ENCODE measurements at regions not wholly inside any gene's neighbourhood (a gene's known extent, or its start where the extent isn't known, plus 50 kb on each side); places are given as distances from the start of the nearest gene placed in this dataset.

DNA sequence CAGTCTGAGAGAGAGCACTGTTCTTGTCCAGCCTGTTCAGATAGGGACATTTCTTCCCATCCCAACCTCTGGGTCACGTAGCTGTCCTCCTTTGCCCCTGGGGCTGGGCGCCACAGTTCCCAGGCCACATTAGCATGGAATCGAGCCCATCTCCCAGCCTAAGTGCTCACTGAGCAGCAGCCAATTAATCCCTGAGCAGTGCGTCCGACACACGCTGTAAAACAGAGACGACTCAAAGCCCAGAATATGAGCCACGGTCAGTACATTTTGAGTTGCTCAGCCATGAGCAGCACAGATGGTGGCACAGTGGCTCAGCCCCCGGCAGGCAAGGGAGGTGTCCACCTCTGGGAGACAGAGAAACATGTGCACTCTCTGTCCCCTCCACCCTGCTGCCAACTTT lies 267.4 kb downstream of the NPHP4 start:
- no peak for DNase-seq (ENCODE audit: low read depth, low spot score)
- no peak overlapping the region for H3K4me3 ChIP-seq (ENCODE audit: low read length)

- no peak overlapping the region for H3K4me3 ChIP-seq (ENCODE audit: low read length)
- no peak for DNase-seq (ENCODE audit: low read depth, low spot score)
Measured at GRCh38 chr1:5722635-5723164, 269.5 kb downstream of the NPHP4 start.

DNA sequence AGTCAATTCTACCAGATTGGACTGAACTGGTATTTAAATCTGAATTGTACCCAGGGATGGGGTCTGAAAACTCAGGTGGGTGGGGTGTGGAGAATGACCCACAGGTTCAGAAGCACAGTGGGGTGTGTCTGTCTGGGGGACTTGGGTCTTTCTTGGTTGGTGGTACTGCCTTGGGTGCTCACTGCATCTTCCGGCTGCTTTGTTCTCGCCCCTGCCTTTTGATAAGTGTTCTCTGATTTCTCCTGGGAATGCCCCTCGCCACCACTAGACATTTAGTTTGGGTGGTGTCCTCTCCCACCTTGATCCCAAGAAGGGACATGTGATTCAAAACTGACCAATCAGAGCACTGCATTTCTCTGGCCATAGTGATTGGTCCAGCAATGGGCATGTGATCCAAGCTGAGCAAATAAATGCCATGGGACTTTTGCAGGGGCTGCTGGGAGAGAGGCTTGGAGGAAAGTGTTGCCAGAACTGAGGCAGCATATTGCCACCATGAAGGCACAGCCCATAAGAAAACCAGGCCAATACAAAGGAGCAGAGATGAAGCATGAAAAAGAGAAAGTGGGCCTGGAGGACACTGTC lies 270.5 kb downstream of the NPHP4 start:
- H3K4me3 ChIP-seq (ENCODE audit: low read length): no peak overlapping the region
- DNase-seq (ENCODE audit: low read depth, low spot score): no peak

DNA sequence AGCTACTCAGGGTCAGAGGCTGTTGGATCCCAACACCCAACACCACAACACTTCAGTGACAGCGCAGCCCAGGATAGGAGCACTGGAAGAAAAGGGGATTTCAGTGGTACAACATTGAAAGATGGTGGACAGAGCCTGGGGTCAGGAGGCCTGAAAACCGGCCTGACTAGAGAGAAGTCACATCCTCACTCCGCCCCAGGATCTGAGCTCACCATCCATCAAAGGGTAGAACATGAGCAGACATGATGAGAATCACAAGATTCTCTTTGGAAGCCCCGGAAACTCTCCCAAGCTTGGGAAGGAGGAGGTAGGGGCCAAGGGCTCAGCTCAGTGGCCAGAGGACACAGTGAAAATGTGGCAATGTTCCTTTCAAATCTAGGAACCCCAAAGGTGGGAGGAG lies 271.3 kb downstream of the NPHP4 start:
- no peak overlapping the region for H3K4me3 ChIP-seq (ENCODE audit: low read length)
- DNase-seq (ENCODE audit: low read depth, low spot score): no peak

DNA sequence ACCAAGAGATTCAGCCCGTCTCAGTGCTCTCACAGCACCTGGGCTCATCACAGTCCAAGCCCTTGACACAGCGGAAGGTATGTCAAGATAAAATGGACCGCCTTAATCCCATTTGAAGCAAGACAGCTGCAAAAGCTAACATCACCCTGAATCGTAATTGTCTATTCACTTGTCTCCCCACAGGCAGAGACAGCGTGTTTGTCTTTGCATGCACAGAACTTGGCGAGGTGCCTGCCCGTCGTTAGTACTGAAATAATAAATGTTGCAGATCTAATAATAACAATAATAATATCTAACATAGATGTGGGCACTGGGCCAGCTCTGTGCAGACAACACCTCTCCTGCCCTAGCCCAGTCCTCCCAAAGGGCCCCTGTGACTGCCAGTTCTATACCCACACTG lies 271.7 kb downstream of the NPHP4 start:
- no peak for DNase-seq (ENCODE audit: low read depth, low spot score)
- H3K4me3 ChIP-seq (ENCODE audit: low read length): no peak overlapping the region

- H3K4me3 ChIP-seq (ENCODE audit: low read length): no peak overlapping the region
- no peak for DNase-seq (ENCODE audit: low read depth, low spot score)
Measured at GRCh38 chr1:5720045-5720444, 272.2 kb downstream of the NPHP4 start.

DNA sequence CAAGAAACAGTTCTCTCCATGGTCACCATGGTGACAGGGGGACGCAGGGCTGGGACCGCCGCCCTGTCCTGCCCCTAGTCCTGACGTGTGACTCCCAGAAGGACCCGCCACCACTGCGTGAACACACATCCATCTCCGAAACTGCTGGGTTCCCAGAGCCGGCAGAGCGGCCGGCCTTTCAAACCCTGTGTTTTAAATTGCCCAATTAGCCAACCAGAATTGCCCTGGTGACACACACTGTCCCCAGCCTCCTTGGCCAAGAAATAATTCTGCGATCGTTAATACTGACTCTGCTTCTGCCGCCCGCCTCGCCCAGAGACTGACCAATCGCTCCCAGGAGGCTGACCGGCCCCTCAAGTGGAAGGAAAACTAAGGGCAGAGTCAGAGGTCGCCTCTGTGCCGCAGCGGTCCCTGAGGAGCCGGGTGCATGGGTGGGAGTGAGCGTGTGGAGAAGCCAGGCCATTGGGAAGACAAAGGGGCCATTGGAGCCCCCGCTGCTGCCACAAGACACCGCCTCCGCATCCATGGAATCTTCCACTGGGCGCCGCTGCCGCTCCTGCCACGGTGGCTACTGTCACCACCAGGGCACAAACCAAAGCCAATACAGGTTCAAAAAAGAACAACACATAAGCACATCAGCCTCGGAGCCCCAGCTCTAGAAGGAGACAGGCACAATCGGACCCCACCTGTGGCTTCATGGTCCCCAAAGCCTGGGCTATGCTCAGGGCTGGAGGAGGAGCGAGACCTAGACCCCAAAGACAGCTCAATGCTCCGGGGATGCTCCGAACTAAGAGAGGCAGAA lies 273.2 kb downstream of the NPHP4 start:
- no peak overlapping the region for H3K4me3 ChIP-seq (ENCODE audit: low read length)
- no peak for DNase-seq (ENCODE audit: low read depth, low spot score)

GRCh38 chr1:5717031-5717682 lies 275.1 kb downstream of the NPHP4 start:
- DNase-seq (ENCODE audit: low read depth, low spot score): no peak
- H3K4me3 ChIP-seq (ENCODE audit: low read length): no peak overlapping the region

- DNase-seq (ENCODE audit: low read depth, low spot score): no peak
Measured at GRCh38 chr1:5716126-5716525, 276.1 kb downstream of the NPHP4 start.

DNA sequence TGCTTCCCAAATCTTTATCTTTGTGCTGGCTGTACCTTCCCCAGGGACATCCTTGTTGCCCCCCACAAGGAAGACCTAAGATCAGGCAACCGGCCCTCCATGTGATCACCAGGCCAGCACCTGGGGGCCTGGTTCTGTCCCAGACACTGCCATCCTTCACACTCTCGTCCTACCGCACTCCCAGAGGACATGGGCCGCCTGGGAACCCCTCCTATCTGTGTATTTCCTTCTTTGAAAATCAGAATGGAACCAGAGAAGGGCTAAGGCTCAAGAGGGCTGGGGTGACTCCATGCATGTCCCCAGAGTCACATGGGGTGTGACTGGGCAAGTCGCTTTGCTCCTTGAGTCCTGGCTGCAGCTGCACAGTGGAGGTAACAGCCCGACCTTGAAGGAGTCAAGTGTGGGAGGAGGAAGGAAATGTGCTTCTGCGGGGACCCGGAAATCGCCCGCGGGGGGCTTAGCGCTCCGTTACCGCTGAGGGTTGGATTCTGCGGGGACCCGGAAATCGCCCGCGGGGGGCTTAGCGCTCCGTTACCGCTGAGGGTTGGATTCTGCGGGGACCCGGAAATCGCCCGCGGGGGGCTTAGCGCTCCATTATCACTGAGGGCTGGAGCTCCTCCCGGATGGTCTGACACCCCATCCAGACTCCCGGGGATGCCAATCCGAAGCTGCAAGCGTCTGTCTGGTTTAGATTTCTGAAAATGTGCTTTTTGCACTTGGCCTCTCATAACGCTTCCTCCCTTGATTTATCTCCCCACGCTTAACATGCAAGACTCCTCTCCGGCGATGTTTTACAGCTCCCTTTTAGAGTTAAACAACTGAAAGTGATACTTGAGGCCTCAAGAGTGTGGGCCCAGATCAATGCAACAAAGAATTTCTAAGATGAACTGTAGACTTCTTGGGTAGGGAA lies 278.9 kb downstream of the NPHP4 start:
- no peak overlapping the region for H3K4me3 ChIP-seq (ENCODE audit: low read length)
- no peak for DNase-seq (ENCODE audit: low read depth, low spot score)

More at GRCh38 chr1:5716126-5716525, 276.1 kb downstream of the NPHP4 start:
- no peak overlapping the region for H3K4me3 ChIP-seq (ENCODE audit: low read length)

DNA sequence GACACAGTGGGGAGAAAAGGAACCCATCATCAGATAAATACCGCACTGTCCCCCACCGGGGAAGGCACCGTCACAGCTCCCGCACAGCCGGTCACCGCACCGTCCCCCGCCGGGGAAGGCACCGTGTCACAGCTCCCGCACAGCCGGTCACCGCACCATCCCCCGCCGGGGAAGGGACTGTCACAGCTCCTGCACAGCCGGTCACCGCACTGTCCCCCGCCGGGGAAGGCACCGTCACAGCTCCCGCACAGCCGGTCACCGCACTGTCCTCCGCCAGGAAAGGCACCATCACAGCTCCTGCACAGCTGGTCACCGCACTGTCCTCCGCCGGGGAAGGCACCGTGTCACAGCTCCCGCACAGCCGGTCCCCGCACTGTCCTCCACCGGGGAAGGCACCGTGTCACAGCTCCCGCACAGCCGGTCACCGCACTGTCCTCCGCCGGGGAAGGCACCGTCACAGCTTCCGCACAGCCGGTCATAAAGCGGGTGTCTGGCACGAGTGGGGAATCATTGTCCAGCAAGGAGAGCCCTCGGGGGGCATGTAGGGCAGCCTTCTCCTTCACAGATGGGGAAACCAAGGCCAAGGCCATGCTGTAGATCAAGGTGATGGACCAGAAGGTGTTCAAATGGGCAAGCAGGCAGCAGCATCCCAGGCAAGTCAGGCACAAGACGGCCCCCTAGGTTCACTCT lies 280.1 kb downstream of the NPHP4 start:
- H3K4me3 ChIP-seq (ENCODE audit: low read length): no peak overlapping the region
- DNase-seq (ENCODE audit: low read depth, low spot score): no peak

GRCh38 chr1:5711079-5711478 lies 281.1 kb downstream of the NPHP4 start:
- no peak overlapping the region for H3K4me3 ChIP-seq (ENCODE audit: low read length)
- DNase-seq (ENCODE audit: low read depth, low spot score): no peak

DNA sequence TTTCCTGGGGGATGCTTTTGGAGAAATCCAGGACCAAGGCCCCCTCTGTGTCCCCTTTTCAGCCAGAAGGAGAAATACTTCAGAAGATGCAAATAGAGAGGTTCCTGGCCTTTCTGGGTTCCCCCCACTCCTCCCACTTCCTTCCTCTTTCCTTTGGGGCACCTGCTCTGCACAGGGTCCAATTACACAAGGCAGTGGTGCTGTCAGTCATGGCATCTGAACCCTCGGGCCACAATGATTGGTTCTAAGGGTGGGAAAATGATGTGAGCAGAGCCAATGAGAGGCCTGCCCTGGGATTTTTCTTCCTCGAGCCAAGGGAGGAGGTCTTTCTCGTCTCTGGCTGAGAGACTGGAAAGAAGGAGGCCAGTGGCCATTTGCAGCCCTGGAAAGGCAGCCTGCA lies 282.2 kb downstream of the NPHP4 start:
- peak; percentile 27 for DNase-seq (ENCODE audit: low read depth, low spot score)
- H3K4me3 ChIP-seq (ENCODE audit: low read length): no peak overlapping the region

- no peak for DNase-seq (ENCODE audit: low read depth, low spot score)
- H3K4me3 ChIP-seq (ENCODE audit: low read length): no peak overlapping the region
Measured at GRCh38 chr1:5709461-5709975, 282.7 kb downstream of the NPHP4 start.

- H3K4me3 ChIP-seq (ENCODE audit: low read length): no peak overlapping the region
- DNase-seq (ENCODE audit: low read depth, low spot score): no peak
Measured at GRCh38 chr1:5708346-5709245, 283.6 kb downstream of the NPHP4 start.

- H3K4me3 ChIP-seq (ENCODE audit: low read length): no peak overlapping the region
- DNase-seq (ENCODE audit: low read depth, low spot score): no peak
Measured at GRCh38 chr1:5707566-5708345, 284.5 kb downstream of the NPHP4 start.

DNA sequence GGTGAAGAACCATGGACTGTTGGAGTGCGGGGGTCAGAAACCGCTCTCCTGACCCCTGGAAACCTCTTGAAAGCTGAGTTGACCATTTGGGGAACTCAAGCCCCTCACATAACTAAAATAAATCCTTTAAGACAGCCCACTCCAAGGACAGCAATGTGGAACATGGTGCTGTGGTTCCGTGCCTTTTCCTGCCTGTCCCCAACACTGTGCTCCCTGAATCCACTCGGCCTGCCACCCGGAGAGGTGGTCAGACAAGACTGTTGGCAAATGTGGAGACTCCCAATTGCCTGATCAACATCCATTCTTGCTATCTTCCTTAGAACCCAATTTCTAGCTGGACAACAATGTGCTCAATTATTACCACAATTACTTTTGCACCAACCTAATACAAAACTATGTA lies 286.0 kb downstream of the NPHP4 start:
- DNase-seq (ENCODE audit: low read depth, low spot score): no peak
- H3K4me3 ChIP-seq (ENCODE audit: low read length): no peak overlapping the region
